RWPE2 (cell line): ENCODE measurements at regions not wholly inside any gene's neighbourhood (a gene's known extent, or its start where the extent isn't known, plus 50 kb on each side); places are given as distances from the start of the nearest gene placed in this dataset.

Source experiments
- ATAC-seq: fragments of 200-7000 bp; cut with Tn5 transposase; 3 replicates; pipeline ENCODE4 v1.9.1; 2021; ENCODE audit warnings: low read depth
- DNase-seq: peaks from one replicate; pipeline ENCODE4 v3.0.0-alpha.2; 2020; ENCODE audit warnings: low spot score
- H3K27ac ChIP-seq: fragments of 450-650 bp; 2 replicates; pipeline ENCODE4 v1.5.1; 2017; ENCODE audit warnings: mild to moderate bottlenecking; ENCODE audit not compliant: poor library complexity, severe bottlenecking
- H3K27me3 ChIP-seq: fragments of 250-450 bp; sonication (Bioruptor Pico); 2 replicates; pipeline ENCODE4 v1.5.1; 2021; ENCODE audit warnings: mild to moderate bottlenecking, moderate library complexity; ENCODE audit not compliant: insufficient read depth, poor library complexity, severe bottlenecking
- H3K36me3 ChIP-seq: fragments of 250-450 bp; sonication (Bioruptor Pico); 2 replicates; pipeline ENCODE4 v1.5.1; 2020; ENCODE audit warnings: low read depth, mild to moderate bottlenecking, moderate library complexity
- H3K4me1 ChIP-seq: fragments of 250-450 bp; sonication (Bioruptor Pico); 2 replicates; pipeline ENCODE4 v1.5.1; 2021; ENCODE audit warnings: mild to moderate bottlenecking, moderate library complexity; ENCODE audit not compliant: insufficient read depth, poor library complexity, severe bottlenecking
- H3K4me3 ChIP-seq: fragments of 250-450 bp; sonication (Bioruptor Pico); 2 replicates; pipeline ENCODE4 v1.5.1; 2021; ENCODE audit warnings: mild to moderate bottlenecking, moderate library complexity; ENCODE audit not compliant: severe bottlenecking
- H3K9me3 ChIP-seq: fragments of 250-450 bp; sonication (Bioruptor Pico); 2 replicates; pipeline ENCODE4 v1.5.1; 2021; ENCODE audit warnings: mild to moderate bottlenecking, moderate library complexity; ENCODE audit not compliant: severe bottlenecking
- CTCF ChIP-seq: fragments of 450-650 bp; IDR thresholded peaks from one replicate; pipeline ENCODE4 v1.5.1; 2017; ENCODE audit warnings: mild to moderate bottlenecking, moderate library complexity; ENCODE audit not compliant: poor library complexity, severe bottlenecking

- no peaks in the 10 kb centered on the region for H3K9me3 ChIP-seq
- no peaks in the 10 kb centered on the region for H3K36me3 ChIP-seq
- H3K27ac ChIP-seq, result peak overlapping the region; percentile 27
- no peak overlapping the region for H3K4me3 ChIP-seq
- DNase-seq (no peak), ATAC-seq (no peak)
- H3K27me3 ChIP-seq, result no peaks in the 10 kb centered on the region
- peaks cover 18% of the 10 kb centered on the region for H3K4me1 ChIP-seq
- TF ChIP-seq CTCF, result no peak
These were observed 111.6 kb upstream of the ENPP6 start for GRCh38 chr4:184329235-184329634.

- no peaks in the 10 kb centered on the region for H3K27me3 ChIP-seq
- TF ChIP-seq CTCF, result no peak
- no peaks in the 10 kb centered on the region for H3K36me3 ChIP-seq
- H3K9me3 ChIP-seq, result no peaks in the 10 kb centered on the region
- peak; percentile 96 for ATAC-seq
- peak overlapping the region; percentile 27 for H3K27ac ChIP-seq
- H3K4me1 ChIP-seq, result peaks cover 18% of the 10 kb centered on the region
- DNase-seq, result peak; percentile 76
- no peak overlapping the region for H3K4me3 ChIP-seq
These were observed 110.5 kb upstream of the ENPP6 start for GRCh38 chr4:184328022-184328736.

GRCh38 chr4:184324939-184325477 is 107.3 kb upstream of the ENPP6 start:
- ATAC-seq (no peak), DNase-seq (no peak)
- no peak for TF ChIP-seq CTCF
- Histone ChIP-seq H3K27me3 (no peaks in the 10 kb centered on the region), H3K27ac (no peak overlapping the region), H3K9me3 (no peaks in the 10 kb centered on the region), H3K4me3 (no peak overlapping the region), H3K4me1 (peaks cover 19% of the 10 kb centered on the region), H3K36me3 (no peaks in the 10 kb centered on the region)

GRCh38 chr4:184322328-184323025 is 104.8 kb upstream of the ENPP6 start:
- no peaks in the 10 kb centered on the region for H3K36me3 ChIP-seq
- DNase-seq (no peak), ATAC-seq (peak; percentile 91)
- no peak for TF ChIP-seq CTCF
- H3K9me3 ChIP-seq, result no peaks in the 10 kb centered on the region
- H3K27ac ChIP-seq, result peak overlapping the region; percentile 28
- no peaks in the 10 kb centered on the region for H3K27me3 ChIP-seq
- H3K4me3 ChIP-seq, result no peak overlapping the region
- H3K4me1 ChIP-seq, result peaks cover 5% of the 10 kb centered on the region

GRCh38 chr4:184320631-184321030 is 103.0 kb upstream of the ENPP6 start:
- H3K27me3 ChIP-seq, result no peaks in the 10 kb centered on the region
- DNase-seq (no peak), ATAC-seq (no peak)
- no peak for TF ChIP-seq CTCF
- no peaks in the 10 kb centered on the region for H3K9me3 ChIP-seq
- H3K27ac ChIP-seq, result no peak overlapping the region
- no peak overlapping the region for H3K4me3 ChIP-seq
- no peaks in the 10 kb centered on the region for H3K36me3 ChIP-seq
- peaks cover 5% of the 10 kb centered on the region for H3K4me1 ChIP-seq
